ENCODE measurements at regions not wholly inside any gene's neighbourhood (a gene's known extent, or its start where the extent isn't known, plus 50 kb on each side); places are given as distances from the start of the nearest gene placed in this dataset.

- no peak for DNase-seq (ENCODE audit: low read depth, low spot score)
- no peak for FAIRE-seq
- no peaks in the 10 kb centered on the region for H3K9me1 ChIP-seq (replicated peaks; ENCODE audit: control insufficient read depth, extremely low read depth, insufficient read depth, low read length)
Observed at GRCh38 chr14:88934351-88934806, 109.9 kb downstream of the TTC8 start.

More at GRCh38 chr14:88934351-88934806, 109.9 kb downstream of the TTC8 start:
- Histone ChIP-seq H4K20me1 (replicated peaks; ENCODE audit: control insufficient read depth, extremely low read depth, insufficient read depth, low read length) (no peaks in the 10 kb centered on the region), H3K27me3 (ENCODE audit: control insufficient read depth in 2 of 2, insufficient read depth in 2 of 2, low read length in 2 of 2) (no peaks in the 10 kb centered on the region), H3K4me2 (ENCODE audit: insufficient read depth, low read length) (no peak overlapping the region), H3K4me3 (replicated peaks in 1 of 3; ENCODE audit: insufficient read depth in 1 of 3, low read depth in 1 of 3, low read length in 3 of 3) (no peak overlapping the region), H3K36me3 (ENCODE audit: control insufficient read depth in 2 of 2, extremely low read depth in 1 of 2, insufficient read depth in 2 of 2, low read length in 2 of 2) (no peaks in the 10 kb centered on the region), H2AFZ (ENCODE audit: low read depth, low read length) (no peak overlapping the region), H3K9ac (replicated peaks; ENCODE audit: extremely low read depth, insufficient read depth, low read length) (no peak overlapping the region), H3K79me2 (ENCODE audit: control insufficient read depth, insufficient read depth, low read length) (no peaks in the 10 kb centered on the region), H3K9me3 (replicated peaks; ENCODE audit: control insufficient read depth, insufficient read depth, low read length) (no peaks in the 10 kb centered on the region), H3K27ac (ENCODE audit: insufficient read depth, low read depth, low read length) (no peak overlapping the region), H3K4me1 (ENCODE audit: control insufficient read depth, extremely low read depth, insufficient read depth, low read length) (no peaks in the 10 kb centered on the region)
- BruUV-seq (replicated peaks): no TSS peak
- CTCF ChIA-PET: no interaction called here
- dilution Hi-C loops (cut with MboI; ENCODE audit: extremely low pct_ligation_motif_present, low sequenced_read_pairs) (no loop called here), intact Hi-C loops (cut with micrococcal nuclease) (no loop called here)
- POLR2A ChIA-PET: no interaction called here
- TF ChIP-seq MAX (IDR thresholded peaks at IDR 0.05; ENCODE audit: insufficient read depth, insufficient read length) (no peak), POLR2A (IDR thresholded peaks at IDR 0.05; ENCODE audit: low read depth, low read length) (no peak), GATA2 (IDR thresholded peaks at IDR 0.05; ENCODE audit: insufficient read depth, insufficient read length, low read depth, low read length) (no peak), EZH2 (IDR thresholded peaks at IDR 0.05; ENCODE audit: borderline replicate concordance, low read depth, low read length, severe bottlenecking) (no peak), JUN (IDR thresholded peaks at IDR 0.05; ENCODE audit: borderline replicate concordance, insufficient read depth, insufficient read length, low read depth) (no peak), MYC (IDR thresholded peaks at IDR 0.05; ENCODE audit: low read depth, low read length) (no peak), POLR2AphosphoS5 (IDR thresholded peaks at IDR 0.05; ENCODE audit: insufficient read depth, low read depth, low read length) (no peak), FOS (IDR thresholded peaks at IDR 0.05; ENCODE audit: borderline replicate concordance, insufficient read depth, low read length) (no peak)
- TF ChIP-seq, protein P1, sequence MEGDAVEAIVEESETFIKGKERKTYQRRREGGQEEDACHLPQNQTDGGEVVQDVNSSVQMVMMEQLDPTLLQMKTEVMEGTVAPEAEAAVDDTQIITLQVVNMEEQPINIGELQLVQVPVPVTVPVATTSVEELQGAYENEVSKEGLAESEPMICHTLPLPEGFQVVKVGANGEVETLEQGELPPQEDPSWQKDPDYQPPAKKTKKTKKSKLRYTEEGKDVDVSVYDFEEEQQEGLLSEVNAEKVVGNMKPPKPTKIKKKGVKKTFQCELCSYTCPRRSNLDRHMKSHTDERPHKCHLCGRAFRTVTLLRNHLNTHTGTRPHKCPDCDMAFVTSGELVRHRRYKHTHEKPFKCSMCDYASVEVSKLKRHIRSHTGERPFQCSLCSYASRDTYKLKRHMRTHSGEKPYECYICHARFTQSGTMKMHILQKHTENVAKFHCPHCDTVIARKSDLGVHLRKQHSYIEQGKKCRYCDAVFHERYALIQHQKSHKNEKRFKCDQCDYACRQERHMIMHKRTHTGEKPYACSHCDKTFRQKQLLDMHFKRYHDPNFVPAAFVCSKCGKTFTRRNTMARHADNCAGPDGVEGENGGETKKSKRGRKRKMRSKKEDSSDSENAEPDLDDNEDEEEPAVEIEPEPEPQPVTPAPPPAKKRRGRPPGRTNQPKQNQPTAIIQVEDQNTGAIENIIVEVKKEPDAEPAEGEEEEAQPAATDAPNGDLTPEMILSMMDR (IDR thresholded peaks at IDR 0.05; ENCODE audit: extremely low read depth in 1 of 2, insufficient read depth in 1 of 2, low read depth in 1 of 2, low read length in 2 of 2): no peak

All from endothelial cell of umbilical vein (primary cell).